IMR-90 (cell line): ENCODE measurements at regions not wholly inside any gene's neighbourhood (a gene's known extent, or its start where the extent isn't known, plus 50 kb on each side); places are given as distances from the start of the nearest gene placed in this dataset.

ENCODE experiments used
- CTCF ChIP-seq: conservative IDR thresholded peaks from 2 replicates; pipeline ENCODE4 v1.5.1; 2012; ENCODE audit warnings: mild to moderate bottlenecking, low read depth, low read length, improper control_type of control experiment
- ELK1 ChIP-seq: fragments of 150-350 bp; IDR thresholded peaks from 2 replicates; pipeline ENCODE4 v1.6.1; 2016; ENCODE audit warnings: low read depth, mild to moderate bottlenecking, low read length, moderate library complexity, borderline replicate concordance
- POLR2A ChIP-seq: IDR thresholded peaks from 2 replicates; pipeline ENCODE4 v1.6.1; 2012; ENCODE audit warnings: mild to moderate bottlenecking, low read depth, low read length
- RFX5 ChIP-seq: IDR thresholded peaks from 2 replicates; pipeline ENCODE4 v1.8.0; 2012; ENCODE audit warnings: low read depth, mild to moderate bottlenecking, low read length, moderate library complexity

- TF ChIP-seq CTCF, result no peak
- TF ChIP-seq RFX5, result no peak
- TF ChIP-seq POLR2A, result no peak
- no peak for TF ChIP-seq ELK1
These were observed 268.6 kb upstream of the CLINT1 start for GRCh38 chr5:158127536-158127935.
